A673 (cell line): ENCODE measurements at regions not wholly inside any gene's neighbourhood (a gene's known extent, or its start where the extent isn't known, plus 50 kb on each side); places are given as distances from the start of the nearest gene placed in this dataset.

Experiments used
- EZH2 ChIP-seq: fragments of 200-600 bp; sonication (generic); IDR thresholded peaks from 2 replicates; pipeline ENCODE4 v1.6.1; 2017; ENCODE audit warnings: borderline replicate concordance, low read depth, mild to moderate bottlenecking, mixed read lengths, antibody characterized with exemption, low read length; ENCODE audit not compliant: poor library complexity, severe bottlenecking
- TF ChIP-seq, protein P1 (sequence below): fragments of 300-800, 200-600 bp; sonication (generic); conservative IDR thresholded peaks from 2 replicates; pipeline ENCODE4 v1.5.1; 2017; ENCODE audit warnings: low read depth, mild to moderate bottlenecking, antibody characterized with exemption, low read length, moderate library complexity, mixed read lengths

DNA sequence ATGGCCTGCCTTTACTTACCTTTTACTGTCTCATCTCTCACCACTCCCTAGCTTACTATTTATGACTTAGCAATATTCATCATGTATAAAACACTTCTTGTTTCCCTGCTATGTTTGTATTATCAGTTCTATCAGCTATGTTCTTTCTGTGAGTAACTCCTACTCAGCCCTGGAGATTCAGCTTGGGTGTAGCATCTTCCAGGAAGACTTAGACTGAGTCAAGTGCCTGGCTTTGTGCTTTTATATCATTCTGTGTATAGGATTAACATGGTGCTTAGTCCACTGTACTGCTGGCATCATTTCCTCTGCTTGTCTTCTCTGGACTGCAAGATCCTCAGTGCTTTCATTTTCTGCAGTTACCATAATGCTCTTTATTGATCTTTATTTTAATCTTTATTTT, 257.8 kb downstream of the BTBD3 start:
- no peak for TF ChIP-seq EZH2
- TF ChIP-seq, protein P1, sequence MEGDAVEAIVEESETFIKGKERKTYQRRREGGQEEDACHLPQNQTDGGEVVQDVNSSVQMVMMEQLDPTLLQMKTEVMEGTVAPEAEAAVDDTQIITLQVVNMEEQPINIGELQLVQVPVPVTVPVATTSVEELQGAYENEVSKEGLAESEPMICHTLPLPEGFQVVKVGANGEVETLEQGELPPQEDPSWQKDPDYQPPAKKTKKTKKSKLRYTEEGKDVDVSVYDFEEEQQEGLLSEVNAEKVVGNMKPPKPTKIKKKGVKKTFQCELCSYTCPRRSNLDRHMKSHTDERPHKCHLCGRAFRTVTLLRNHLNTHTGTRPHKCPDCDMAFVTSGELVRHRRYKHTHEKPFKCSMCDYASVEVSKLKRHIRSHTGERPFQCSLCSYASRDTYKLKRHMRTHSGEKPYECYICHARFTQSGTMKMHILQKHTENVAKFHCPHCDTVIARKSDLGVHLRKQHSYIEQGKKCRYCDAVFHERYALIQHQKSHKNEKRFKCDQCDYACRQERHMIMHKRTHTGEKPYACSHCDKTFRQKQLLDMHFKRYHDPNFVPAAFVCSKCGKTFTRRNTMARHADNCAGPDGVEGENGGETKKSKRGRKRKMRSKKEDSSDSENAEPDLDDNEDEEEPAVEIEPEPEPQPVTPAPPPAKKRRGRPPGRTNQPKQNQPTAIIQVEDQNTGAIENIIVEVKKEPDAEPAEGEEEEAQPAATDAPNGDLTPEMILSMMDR, result no peak
